ENCODE measurements at regions not wholly inside any gene's neighbourhood (a gene's known extent, or its start where the extent isn't known, plus 50 kb on each side); places are given as distances from the start of the nearest gene placed in this dataset.

DNA sequence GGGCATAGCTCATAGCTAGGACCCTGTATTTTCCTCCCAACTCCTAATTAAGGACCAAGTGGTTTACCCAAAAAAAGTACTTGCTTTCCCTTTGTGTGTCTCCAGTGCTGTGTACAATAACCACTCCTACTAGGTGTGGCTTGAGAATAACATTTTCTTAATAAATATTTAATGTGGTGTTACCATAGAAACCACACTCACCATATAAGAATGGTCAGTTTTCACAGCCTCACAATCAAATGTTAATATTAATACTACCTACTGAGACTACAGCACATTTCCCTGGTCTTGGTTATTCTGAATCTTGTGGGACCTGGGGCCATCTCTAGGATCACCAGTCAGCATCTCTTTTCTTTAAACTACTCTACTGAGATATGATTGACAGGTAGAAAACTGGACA is 83.5 kb upstream of the BCAR3 start:
- TF ChIP-seq, protein P1, sequence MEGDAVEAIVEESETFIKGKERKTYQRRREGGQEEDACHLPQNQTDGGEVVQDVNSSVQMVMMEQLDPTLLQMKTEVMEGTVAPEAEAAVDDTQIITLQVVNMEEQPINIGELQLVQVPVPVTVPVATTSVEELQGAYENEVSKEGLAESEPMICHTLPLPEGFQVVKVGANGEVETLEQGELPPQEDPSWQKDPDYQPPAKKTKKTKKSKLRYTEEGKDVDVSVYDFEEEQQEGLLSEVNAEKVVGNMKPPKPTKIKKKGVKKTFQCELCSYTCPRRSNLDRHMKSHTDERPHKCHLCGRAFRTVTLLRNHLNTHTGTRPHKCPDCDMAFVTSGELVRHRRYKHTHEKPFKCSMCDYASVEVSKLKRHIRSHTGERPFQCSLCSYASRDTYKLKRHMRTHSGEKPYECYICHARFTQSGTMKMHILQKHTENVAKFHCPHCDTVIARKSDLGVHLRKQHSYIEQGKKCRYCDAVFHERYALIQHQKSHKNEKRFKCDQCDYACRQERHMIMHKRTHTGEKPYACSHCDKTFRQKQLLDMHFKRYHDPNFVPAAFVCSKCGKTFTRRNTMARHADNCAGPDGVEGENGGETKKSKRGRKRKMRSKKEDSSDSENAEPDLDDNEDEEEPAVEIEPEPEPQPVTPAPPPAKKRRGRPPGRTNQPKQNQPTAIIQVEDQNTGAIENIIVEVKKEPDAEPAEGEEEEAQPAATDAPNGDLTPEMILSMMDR (IDR thresholded peaks at IDR 0.05; ENCODE audit: insufficient read depth, low read depth, low read length), result no peak
- no peak for TF ChIP-seq EZH2 (IDR thresholded peaks at IDR 0.05; ENCODE audit: insufficient read depth, low read length)
